Keratinocyte (primary cell): ENCODE measurements at regions not wholly inside any gene's neighbourhood (a gene's known extent, or its start where the extent isn't known, plus 50 kb on each side); places are given as distances from the start of the nearest gene placed in this dataset.

ENCODE experiments used
- DNase-seq: peaks from one replicate; pipeline ENCODE4 v3.0.0-alpha.2; 2011; ENCODE audit warnings: low read depth, missing footprints, low spot score
- FAIRE-seq: peaks from 2 replicates; lab custom pipeline; 2011; peaks lifted over from hg19 to GRCh38; lab: Jason Lieb, UNC
- H2AFZ ChIP-seq: 2 replicates; pipeline ENCODE4 v1.6.0; 2012; ENCODE audit warnings: low read length, control low read depth, inconsistent platforms; ENCODE audit not compliant: control insufficient read depth
- H3K27ac ChIP-seq: 2 replicates; pipeline ENCODE4 v1.5.1; 2011; ENCODE audit warnings: low read length; ENCODE audit not compliant: control insufficient read depth, insufficient read depth
- H3K27me3 ChIP-seq: 3 replicates; pipeline ENCODE4 v1.6.0; 2011; ENCODE audit warnings: low read length; ENCODE audit not compliant: control insufficient read depth, insufficient read depth; ENCODE audit errors: extremely low read depth
- H3K36me3 ChIP-seq, 2 experiments: 2 replicates in 1 of 2; 3 replicates in 1 of 2; pipeline ENCODE4 v1.5.1; 2011; ENCODE audit warnings: low read length in 2 of 2, mild to moderate bottlenecking in 1 of 2; ENCODE audit not compliant: control insufficient read depth in 2 of 2, insufficient read depth in 2 of 2; ENCODE audit errors: extremely low read depth in 1 of 2
- H3K4me1 ChIP-seq: 3 replicates; pipeline ENCODE4 v1.5.1; 2011; ENCODE audit warnings: low read length; ENCODE audit not compliant: control insufficient read depth, insufficient read depth; ENCODE audit errors: extremely low read depth
- H3K4me2 ChIP-seq: 3 replicates; pipeline ENCODE4 v1.6.0; 2011; ENCODE audit warnings: low read depth, low read length; ENCODE audit not compliant: control insufficient read depth, insufficient read depth; ENCODE audit errors: extremely low read depth
- H3K4me3 ChIP-seq, 3 experiments: fragments of 200-600 bp in 1 of 3; sonication (generic) in 1 of 3; 2 replicates in 2 of 3; 3 replicates in 1 of 3; pipeline ENCODE4 v1.5.1; 2011 to 2016; ENCODE audit warnings: low read length in 3 of 3, mild to moderate bottlenecking in 3 of 3, control low read depth in 2 of 3, inconsistent platforms in 1 of 3, low read depth in 1 of 3, mixed read lengths in 1 of 3, mixed run types in 1 of 3, moderate library complexity in 1 of 3; ENCODE audit not compliant: control insufficient read depth in 2 of 3, insufficient read depth in 2 of 3; ENCODE audit errors: extremely low read depth in 1 of 3
- H3K79me2 ChIP-seq: 2 replicates; pipeline ENCODE4 v1.6.0; 2012; ENCODE audit warnings: low read length; ENCODE audit not compliant: control insufficient read depth, insufficient read depth
- H3K9ac ChIP-seq: 3 replicates; pipeline ENCODE4 v1.6.0; 2011; ENCODE audit warnings: low read length; ENCODE audit not compliant: control insufficient read depth, insufficient read depth; ENCODE audit errors: extremely low read depth
- H3K9me1 ChIP-seq: 3 replicates; pipeline ENCODE4 v1.6.0; 2011; ENCODE audit warnings: low read length; ENCODE audit not compliant: control insufficient read depth, insufficient read depth; ENCODE audit errors: extremely low read depth
- H3K9me3 ChIP-seq: 2 replicates; pipeline ENCODE4 v1.5.1; 2012; ENCODE audit warnings: low read depth, low read length; ENCODE audit not compliant: control insufficient read depth
- H4K20me1 ChIP-seq: 3 replicates; pipeline ENCODE4 v1.6.0; 2011; ENCODE audit warnings: low read length; ENCODE audit not compliant: control insufficient read depth, insufficient read depth; ENCODE audit errors: extremely low read depth
- CTCF ChIP-seq, 3 experiments: IDR thresholded peaks in 1 of 3; conservative IDR thresholded peaks in 1 of 3; optimal IDR thresholded peaks in 1 of 3; 2 replicates in 2 of 3; 3 replicates in 1 of 3; pipeline versions ENCODE3 to v1.5.1; 2011; ENCODE audit warnings: low read length in 3 of 3, mild to moderate bottlenecking in 3 of 3, moderate library complexity in 2 of 3, control low read depth in 1 of 3, inconsistent platforms in 1 of 3; ENCODE audit not compliant: insufficient read depth in 2 of 3; ENCODE audit errors: extremely low read depth in 1 of 3
- EZH2 ChIP-seq: IDR thresholded peaks from one replicate; pipeline ENCODE4 v1.6.1; 2012; ENCODE audit warnings: inconsistent platforms, mild to moderate bottlenecking, low read length, moderate library complexity
- dilution Hi-C: fragments of 300-500 bp; cut with MboI; formaldehyde crosslinking; loops from one replicate; pipeline ENCODE4 v1.7.0; 2020; ENCODE audit warnings: low sequenced_read_pairs; ENCODE audit not compliant: extremely low pct_ligation_motif_present

GRCh38 chr15:35723852-35724251 is 177.9 kb upstream of the DPH6 start:
- H3K4me1 ChIP-seq: peaks cover 8% of the 10 kb centered on the region
- no peaks in the 10 kb centered on the region for H3K27me3 ChIP-seq
- dilution Hi-C loops: no loop called here
- H3K27ac ChIP-seq: no peak overlapping the region
- FAIRE-seq (no peak), DNase-seq (no peak)
- H3K4me2 ChIP-seq: no peak overlapping the region
- H3K79me2 ChIP-seq: no peaks in the 10 kb centered on the region
- TF ChIP-seq CTCF (optimal IDR thresholded peaks at IDR 0.05 in 1 of 3, IDR thresholded peaks at IDR 0.05 in 1 of 3, conservative IDR thresholded peaks at IDR 0.05 in 1 of 3; ENCODE audit: extremely low read depth in 1 of 3, insufficient read depth in 2 of 3, low read length in 3 of 3) (no peak), EZH2 (no peak)
- no peaks in the 10 kb centered on the region for H3K36me3 ChIP-seq
- no peaks in the 10 kb centered on the region for H3K9me1 ChIP-seq
- H3K9ac ChIP-seq: no peak overlapping the region
- H4K20me1 ChIP-seq: no peaks in the 10 kb centered on the region
- no peaks in the 10 kb centered on the region for H3K9me3 ChIP-seq
- H3K4me3 ChIP-seq: no peak overlapping the region
- H2AFZ ChIP-seq: no peak overlapping the region

- Histone ChIP-seq H4K20me1 (no peaks in the 10 kb centered on the region), H3K4me2 (no peak overlapping the region), H3K79me2 (no peaks in the 10 kb centered on the region), H3K9ac (no peak overlapping the region), H3K4me1 (peaks cover 8% of the 10 kb centered on the region), H3K9me3 (no peaks in the 10 kb centered on the region), H3K36me3 (no peaks in the 10 kb centered on the region), H3K27me3 (no peaks in the 10 kb centered on the region), H3K9me1 (no peaks in the 10 kb centered on the region), H3K4me3 (no peak overlapping the region), H3K27ac (no peak overlapping the region), H2AFZ (no peak overlapping the region)
- TF ChIP-seq EZH2 (no peak), CTCF (optimal IDR thresholded peaks at IDR 0.05 in 1 of 3, IDR thresholded peaks at IDR 0.05 in 1 of 3, conservative IDR thresholded peaks at IDR 0.05 in 1 of 3; ENCODE audit: extremely low read depth in 1 of 3, insufficient read depth in 2 of 3, low read length in 3 of 3) (no peak)
- FAIRE-seq (no peak), DNase-seq (no peak)
- dilution Hi-C loops: no loop called here
Measured at GRCh38 chr15:35724626-35725025, 178.7 kb upstream of the DPH6 start.
